Hematopoietic multipotent progenitor cell treated with erythropoietin and hydrocortisone succinate and interleukin-3 and kit ligand, for 8 days (in vitro differentiated cells): ENCODE measurements at regions not wholly inside any gene's neighbourhood (a gene's known extent, or its start where the extent isn't known, plus 50 kb on each side); places are given as distances from the start of the nearest gene placed in this dataset.

Source experiments
- DNase-seq: peaks from one replicate; pipeline ENCODE4 v3.0.0-alpha.2; 2015

- no peak for DNase-seq
Measured at GRCh38 chr5:143581649-143582048, 178.2 kb upstream of the NR3C1 start.

GRCh38 chr5:143581147-143581546 is 177.7 kb upstream of the NR3C1 start:
- no peak for DNase-seq

GRCh38 chr5:143576711-143577484 is 173.4 kb upstream of the NR3C1 start:
- no peak for DNase-seq

- DNase-seq: no peak
Measured at GRCh38 chr5:143575286-143575685, 171.8 kb upstream of the NR3C1 start.

GRCh38 chr5:143574236-143574635 is 170.8 kb upstream of the NR3C1 start:
- DNase-seq: no peak

- DNase-seq: no peak
Measured at GRCh38 chr5:143573568-143574170, 170.2 kb upstream of the NR3C1 start.

- no peak for DNase-seq
Measured at GRCh38 chr5:143572671-143573070, 169.2 kb upstream of the NR3C1 start.

GRCh38 chr5:143571642-143572624 is 168.4 kb upstream of the NR3C1 start:
- DNase-seq: no peak

GRCh38 chr5:143570989-143571388 is 167.5 kb upstream of the NR3C1 start:
- DNase-seq: no peak

- no peak for DNase-seq
Measured at GRCh38 chr5:143569722-143570567, 166.5 kb upstream of the NR3C1 start.

- no peak for DNase-seq
Measured at GRCh38 chr5:143569213-143569701, 165.8 kb upstream of the NR3C1 start.

GRCh38 chr5:143567583-143568504 is 164.4 kb upstream of the NR3C1 start:
- no peak for DNase-seq

GRCh38 chr5:143566139-143566538 is 162.7 kb upstream of the NR3C1 start:
- no peak for DNase-seq

GRCh38 chr5:143564417-143564816 is 160.9 kb upstream of the NR3C1 start:
- no peak for DNase-seq

- DNase-seq: no peak
Measured at GRCh38 chr5:143562935-143563334, 159.4 kb upstream of the NR3C1 start.

GRCh38 chr5:143561219-143561618 is 157.7 kb upstream of the NR3C1 start:
- no peak for DNase-seq

- DNase-seq: no peak
Measured at GRCh38 chr5:143560378-143560777, 156.9 kb upstream of the NR3C1 start.

- no peak for DNase-seq
Measured at GRCh38 chr5:143559586-143560109, 156.2 kb upstream of the NR3C1 start.

- DNase-seq: no peak
Measured at GRCh38 chr5:143558048-143558447, 154.6 kb upstream of the NR3C1 start.

- no peak for DNase-seq
Measured at GRCh38 chr5:143557061-143557818, 153.8 kb upstream of the NR3C1 start.
